ENCODE measurements at regions not wholly inside any gene's neighbourhood (a gene's known extent, or its start where the extent isn't known, plus 50 kb on each side); places are given as distances from the start of the nearest gene placed in this dataset.

GRCh38 chr11:11756718-11757117 lies 85.1 kb upstream of the USP47 start:
- no peak for TF ChIP-seq MAX (IDR thresholded peaks at IDR 0.05; ENCODE audit: low read depth, low read length)
- TF ChIP-seq CTCF (IDR thresholded peaks at IDR 0.05; ENCODE audit: low read depth, low read length), result no peak
